NCI-H748 (cell line): ENCODE measurements at regions not wholly inside any gene's neighbourhood (a gene's known extent, or its start where the extent isn't known, plus 50 kb on each side); places are given as distances from the start of the nearest gene placed in this dataset.
"Not testable (repeated sequence)": the region's sequence is repeated elsewhere in the genome, so short reads cannot be mapped to it uniquely, and the experiment has no call there.

ENCODE experiments used
- DNase-seq: peaks from one replicate; lab custom pipeline; 2025; ENCODE audit not compliant: unreplicated experiment; lab: John Stamatoyannopoulos, UW

- no peak for DNase-seq
Measured at GRCh38 chr3:184440151-184440550, 60.3 kb downstream of the CHRD start.

- DNase-seq, result no peak
Measured at GRCh38 chr3:184441202-184441900, 61.5 kb downstream of the CHRD start.

- no peak for DNase-seq
Measured at GRCh38 chr3:184443364-184443763, 63.5 kb downstream of the CHRD start.

- no peak for DNase-seq
Measured at GRCh38 chr3:184443831-184444230, 64.0 kb downstream of the CHRD start.

- no peak for DNase-seq
Measured at GRCh38 chr3:184448321-184449160, 68.7 kb downstream of the CHRD start.

GRCh38 chr3:184449161-184449515 lies 69.3 kb downstream of the CHRD start:
- DNase-seq, result no peak

GRCh38 chr3:184450547-184450946 lies 70.7 kb downstream of the CHRD start:
- DNase-seq, result no peak

GRCh38 chr3:184453296-184453695 lies 73.4 kb downstream of the CHRD start:
- DNase-seq, result no peak

- DNase-seq, result no peak
Measured at GRCh38 chr3:184455991-184456390, 76.1 kb downstream of the CHRD start.

GRCh38 chr3:184456476-184456875 lies 76.6 kb downstream of the CHRD start:
- DNase-seq, result no peak

GRCh38 chr3:184457329-184457728 lies 77.5 kb downstream of the CHRD start:
- DNase-seq, result no peak

- DNase-seq, result not testable (repeated sequence)
Measured at GRCh38 chr3:184457784-184458377, 78.0 kb downstream of the CHRD start.

- no peak for DNase-seq
Measured at GRCh38 chr3:184459355-184459754, 79.5 kb downstream of the CHRD start.

- DNase-seq, result no peak
Measured at GRCh38 chr3:184460276-184460675, 80.4 kb downstream of the CHRD start.

GRCh38 chr3:184461219-184461618 lies 81.4 kb downstream of the CHRD start:
- DNase-seq, result no peak

GRCh38 chr3:184465883-184466412 lies 86.1 kb downstream of the CHRD start:
- DNase-seq, result no peak

GRCh38 chr3:184466413-184466960 lies 86.6 kb downstream of the CHRD start:
- no peak for DNase-seq

GRCh38 chr3:184467171-184467570 lies 87.3 kb downstream of the CHRD start:
- DNase-seq, result no peak

GRCh38 chr3:184470551-184470950 lies 90.7 kb downstream of the CHRD start:
- DNase-seq, result no peak

GRCh38 chr3:184471439-184471838 lies 90.1 kb upstream of the EPHB3 start:
- DNase-seq, result no peak

GRCh38 chr3:184472723-184473428 lies 88.7 kb upstream of the EPHB3 start:
- DNase-seq, result peak; percentile 23
